SK-N-SH treated with all-trans-retinoic acid at 6 μM for 48 hours (cell line): ENCODE measurements at regions not wholly inside any gene's neighbourhood (a gene's known extent, or its start where the extent isn't known, plus 50 kb on each side); places are given as distances from the start of the nearest gene placed in this dataset.

Experiments used
- CREB5 ChIP-seq: fragments of 250-450 bp; sonication (Bioruptor Pico); IDR thresholded peaks from 2 replicates; pipeline ENCODE4 v1.5.1; 2020; ENCODE audit warnings: low read depth, mild to moderate bottlenecking, moderate library complexity
- CSDC2 ChIP-seq: fragments of 250-450 bp; sonication (Bioruptor Pico); IDR thresholded peaks from 2 replicates; pipeline ENCODE4 v1.5.0; 2020; ENCODE audit warnings: mild to moderate bottlenecking, moderate library complexity
- GLIS3 ChIP-seq: fragments of 250-450 bp; sonication (Bioruptor Pico); IDR thresholded peaks from 2 replicates; pipeline ENCODE4 v1.5.0; 2020; ENCODE audit warnings: mild to moderate bottlenecking, moderate library complexity
- ISL1 ChIP-seq: fragments of 250-450 bp; sonication (Bioruptor Pico); IDR thresholded peaks from 2 replicates; pipeline ENCODE4 v2.1.2; 2022; ENCODE audit warnings: mild to moderate bottlenecking, moderate library complexity
- OSR1 ChIP-seq: fragments of 250-450 bp; sonication (Bioruptor Pico); IDR thresholded peaks from 2 replicates; pipeline ENCODE4 v1.8.0; 2022; ENCODE audit warnings: moderate library complexity, mild to moderate bottlenecking, inconsistent platforms
- PATZ1 ChIP-seq: fragments of 250-450 bp; sonication (Bioruptor Pico); IDR thresholded peaks from 2 replicates; pipeline ENCODE4 v1.8.0; 2020; ENCODE audit warnings: mild to moderate bottlenecking, moderate library complexity, borderline replicate concordance
- POU6F1 ChIP-seq: fragments of 250-450 bp; sonication (Bioruptor Pico); IDR thresholded peaks from 2 replicates; pipeline ENCODE4 v1.8.0; 2021; ENCODE audit warnings: low read depth, mild to moderate bottlenecking, moderate library complexity, borderline replicate concordance
- RARB ChIP-seq: fragments of 250-450 bp; sonication (Bioruptor Pico); IDR thresholded peaks from 2 replicates; pipeline ENCODE4 v1.8.0; 2021; ENCODE audit warnings: mild to moderate bottlenecking, moderate library complexity
- TCF4 ChIP-seq: fragments of 250-450 bp; sonication (Bioruptor Pico); IDR thresholded peaks from 2 replicates; pipeline ENCODE4 v1.8.0; 2021; ENCODE audit warnings: mild to moderate bottlenecking, moderate library complexity, borderline replicate concordance
- TOX ChIP-seq: fragments of 250-450 bp; sonication (Bioruptor Pico); IDR thresholded peaks from 2 replicates; pipeline ENCODE4 v1.8.0; 2021; ENCODE audit warnings: mild to moderate bottlenecking, moderate library complexity, borderline replicate concordance
- TSHZ2 ChIP-seq: fragments of 250-450 bp; sonication (Bioruptor Pico); IDR thresholded peaks from 2 replicates; pipeline ENCODE4 v1.5.0; 2020; ENCODE audit warnings: mild to moderate bottlenecking, moderate library complexity
- ZFP3 ChIP-seq: fragments of 250-450 bp; sonication (Bioruptor Pico); IDR thresholded peaks from 2 replicates; pipeline ENCODE4 v1.5.0; 2020; ENCODE audit warnings: mild to moderate bottlenecking, moderate library complexity

- TF ChIP-seq PATZ1 (no peak), TOX (no peak), ZFP3 (CRISPR knock-in tag) (no peak), TCF4 (CRISPR knock-in tag) (no peak), CREB5 (no peak), ISL1 (CRISPR knock-in tag) (no peak), TSHZ2 (no peak), POU6F1 (CRISPR knock-in tag) (no peak), RARB (no peak), GLIS3 (no peak), CSDC2 (no peak), OSR1 (no peak)
Observed at GRCh38 chr2:240303896-240304745, 131.3 kb upstream of the GPC1 start.
